Lower lobe of right lung (tissue), 2 donors: ENCODE measurements at regions not wholly inside any gene's neighbourhood (a gene's known extent, or its start where the extent isn't known, plus 50 kb on each side); places are given as distances from the start of the nearest gene placed in this dataset.

Experiments used
- ATAC-seq, 2 donors: fragments of 200-7000 bp; cut with Tn5 transposase; one replicate each; pipeline ENCODE4 v1.9.1; 2020 to 2022; ENCODE audit warnings: mild to moderate bottlenecking in 2 of 2, moderate library complexity in 2 of 2
- DNase-seq: peaks from one replicate; pipeline ENCODE4 v3.0.0-alpha.2; 2020
- H3K27ac ChIP-seq: fragments of 200-600 bp; one replicate; pipeline ENCODE4 v1.8.0; 2022
- H3K27me3 ChIP-seq: fragments of 200-600 bp; one replicate; pipeline ENCODE4 v1.8.0; 2022; ENCODE audit warnings: low read depth
- H3K36me3 ChIP-seq: fragments of 200-600 bp; one replicate; pipeline ENCODE4 v1.8.0; 2022; ENCODE audit warnings: mild to moderate bottlenecking
- H3K4me1 ChIP-seq: fragments of 200-600 bp; one replicate; pipeline ENCODE4 v1.8.0; 2022
- H3K4me3 ChIP-seq: fragments of 200-600 bp; one replicate; pipeline ENCODE4 v1.8.0; 2022; ENCODE audit warnings: mild to moderate bottlenecking
- H3K9me3 ChIP-seq: fragments of 200-600 bp; one replicate; pipeline ENCODE4 v1.8.0; 2022
- CTCF ChIP-seq: fragments of 200-600 bp; IDR thresholded peaks from one replicate; pipeline ENCODE4 v1.8.0; 2022; ENCODE audit warnings: antibody characterized with exemption, mild to moderate bottlenecking
- intact Hi-C: fragments of 100-400 bp; cut with DNase I; formaldehyde crosslinking; loops from one replicate; pipeline ENCODE4 v1.11.0; 2022
- donor health status: DM: no; HTN: yes; CAD: no; lungs with severe emphysema.

- ATAC-seq: no peak
- no peak for DNase-seq
- no peak overlapping the region for H3K4me3 ChIP-seq
- no peaks in the 10 kb centered on the region for H3K4me1 ChIP-seq
- H3K27me3 ChIP-seq: no peaks in the 10 kb centered on the region
- H3K36me3 ChIP-seq: no peaks in the 10 kb centered on the region
- no peak overlapping the region for H3K27ac ChIP-seq
- no peaks in the 10 kb centered on the region for H3K9me3 ChIP-seq
- intact Hi-C loops: no loop called here
- TF ChIP-seq CTCF: no peak
Measured at GRCh38 chr19:28514166-28514565, 698.8 kb downstream of the UQCRFS1 start.

- TF ChIP-seq CTCF: no peak
- no peaks in the 10 kb centered on the region for H3K36me3 ChIP-seq
- DNase-seq: no peak
- H3K4me3 ChIP-seq: no peak overlapping the region
- no peaks in the 10 kb centered on the region for H3K27me3 ChIP-seq
- ATAC-seq: no peak
- no peaks in the 10 kb centered on the region for H3K4me1 ChIP-seq
- intact Hi-C loops: no loop called here
- no peak overlapping the region for H3K27ac ChIP-seq
- no peaks in the 10 kb centered on the region for H3K9me3 ChIP-seq
Measured at GRCh38 chr19:28511655-28512054, 701.3 kb downstream of the UQCRFS1 start.

GRCh38 chr19:28509079-28509895 lies 703.7 kb downstream of the UQCRFS1 start:
- TF ChIP-seq CTCF: no peak
- DNase-seq: no peak
- H3K27me3 ChIP-seq: no peaks in the 10 kb centered on the region
- H3K36me3 ChIP-seq: no peaks in the 10 kb centered on the region
- no peaks in the 10 kb centered on the region for H3K9me3 ChIP-seq
- H3K4me1 ChIP-seq: no peaks in the 10 kb centered on the region
- ATAC-seq: no peak
- no peak overlapping the region for H3K4me3 ChIP-seq
- intact Hi-C loops: no loop called here
- no peak overlapping the region for H3K27ac ChIP-seq

- Histone ChIP-seq H3K27ac (no peak overlapping the region), H3K4me1 (no peaks in the 10 kb centered on the region), H3K4me3 (no peak overlapping the region), H3K9me3 (no peaks in the 10 kb centered on the region), H3K36me3 (no peaks in the 10 kb centered on the region), H3K27me3 (no peaks in the 10 kb centered on the region)
- TF ChIP-seq CTCF: no peak
- DNase-seq (no peak), ATAC-seq (no peak)
- intact Hi-C loops: no loop called here
Measured at GRCh38 chr19:28508666-28509065, 704.3 kb downstream of the UQCRFS1 start.

GRCh38 chr19:28505933-28506332 lies 707.0 kb downstream of the UQCRFS1 start:
- no peak overlapping the region for H3K27ac ChIP-seq
- no peaks in the 10 kb centered on the region for H3K4me1 ChIP-seq
- no peaks in the 10 kb centered on the region for H3K36me3 ChIP-seq
- no peaks in the 10 kb centered on the region for H3K27me3 ChIP-seq
- DNase-seq: no peak
- no peak for ATAC-seq
- no peaks in the 10 kb centered on the region for H3K9me3 ChIP-seq
- intact Hi-C loops: no loop called here
- no peak for TF ChIP-seq CTCF
- no peak overlapping the region for H3K4me3 ChIP-seq
